MCF 10A (cell line): ENCODE measurements at regions not wholly inside any gene's neighbourhood (a gene's known extent, or its start where the extent isn't known, plus 50 kb on each side); places are given as distances from the start of the nearest gene placed in this dataset.
"Not testable (repeated sequence)": the region's sequence is repeated elsewhere in the genome, so short reads cannot be mapped to it uniquely, and the experiment has no call there.

Experiments used
- BruUV-seq: library from RNA; stranded (reverse); fragments of 400-500 nt; replicated peaks from 2 replicates; lab custom pipeline; 2021; lab: Mats Ljungman, UMichigan
- CTCF ChIA-PET: fragments of 300-600 bp; sonication (Branson Sonifier 250); formaldehyde crosslinking; extraction: SDS; loops from one replicate; lab custom pipeline; 2021; ENCODE audit warnings: antibody characterized with exemption, inconsistent platforms; lab: Yijun Ruan, JAX
- POLR2A ChIA-PET: fragments of 300-600, 350-650 bp; sonication (Branson Sonifier 250); formaldehyde crosslinking; extraction: SDS; loops from one replicate; lab custom pipeline; 2020; ENCODE audit warnings: antibody characterized with exemption, inconsistent platforms; lab: Yijun Ruan, JAX
- DNase-seq: peaks from one replicate; pipeline ENCODE4 v3.0.0-alpha.2; 2018; ENCODE audit not compliant: unreplicated experiment
- H3K27ac Mint-ChIP-seq: one replicate; pipeline ENCODE4 v1.8.0; 2022; ENCODE audit warnings: mild to moderate bottlenecking, low read depth, mixed read lengths; ENCODE audit not compliant: unreplicated experiment
- H3K27me3 Mint-ChIP-seq: one replicate; pipeline ENCODE4 v1.8.0; 2022; ENCODE audit warnings: mixed read lengths; ENCODE audit not compliant: insufficient read depth, unreplicated experiment
- H3K36me3 Mint-ChIP-seq: one replicate; pipeline ENCODE4 v1.8.0; 2022; ENCODE audit warnings: mild to moderate bottlenecking, moderate library complexity, mixed read lengths; ENCODE audit not compliant: insufficient read depth, unreplicated experiment
- H3K4me1 Mint-ChIP-seq: one replicate; pipeline ENCODE4 v1.8.0; 2022; ENCODE audit warnings: mixed read lengths; ENCODE audit not compliant: insufficient read depth, unreplicated experiment
- H3K4me3 Mint-ChIP-seq: one replicate; pipeline ENCODE4 v1.8.0; 2022; ENCODE audit warnings: mild to moderate bottlenecking, moderate library complexity, mixed read lengths; ENCODE audit not compliant: unreplicated experiment
- H3K9me3 Mint-ChIP-seq: one replicate; pipeline ENCODE4 v1.8.0; 2022; ENCODE audit warnings: mixed read lengths; ENCODE audit not compliant: unreplicated experiment
- intact Hi-C: fragments of 100-400 bp; cut with micrococcal nuclease; formaldehyde crosslinking; loops from 2 replicates; pipeline ENCODE4 v1.14.1; 2022
- TF ChIP-seq, protein P1 (sequence below): fragments of 200-600 bp; IDR thresholded peaks from one replicate; pipeline ENCODE4 v1.8.0; 2022; ENCODE audit warnings: antibody characterized with exemption, mild to moderate bottlenecking; ENCODE audit not compliant: unreplicated experiment

DNA sequence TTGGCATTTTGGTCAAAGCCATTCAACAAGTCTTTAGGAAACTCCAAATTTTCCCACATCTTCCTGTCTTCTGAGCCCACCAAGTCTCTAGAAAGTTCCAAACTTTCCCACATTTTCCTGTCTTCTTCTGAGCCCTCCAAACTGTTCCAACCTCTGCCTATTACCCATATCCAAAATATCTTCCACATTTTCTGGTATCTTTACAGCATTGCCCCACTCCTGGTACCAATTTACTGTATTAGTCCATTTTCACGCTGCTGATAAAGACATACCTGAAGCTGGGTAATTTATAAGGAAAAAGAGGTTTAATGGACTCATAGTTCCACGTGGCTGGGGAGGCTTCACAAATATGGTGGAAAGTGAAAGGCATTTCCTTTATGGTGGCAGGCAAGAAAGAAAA, 56.1 kb upstream of the GABRA3 start:
- POLR2A ChIA-PET, BruUV-seq, H3K9me3 Mint-ChIP-seq: not testable (repeated sequence)

DNA sequence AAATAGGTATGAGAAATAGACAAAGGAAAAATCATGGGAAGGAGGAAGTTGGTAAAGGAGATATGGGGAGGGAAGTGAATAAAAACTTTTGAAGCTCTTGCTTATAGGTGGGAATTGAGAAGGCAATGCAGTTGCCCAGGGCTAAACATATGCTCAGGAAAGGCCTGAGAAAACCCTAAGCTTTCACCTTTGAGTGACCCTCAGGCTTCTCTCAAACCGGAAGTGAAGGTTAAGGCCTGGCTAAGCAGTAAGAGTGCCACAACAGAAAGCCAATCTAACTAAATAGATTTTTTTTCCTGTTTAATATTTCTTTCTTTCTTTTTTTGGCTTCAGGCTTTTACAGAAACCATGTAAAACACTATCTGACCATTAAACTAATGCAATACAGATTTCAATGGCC, 69.5 kb upstream of the GABRA3 start:
- Mint-ChIP-seq H3K9me3 (peaks cover 25% of the 10 kb centered on the region), H3K4me1 (no peaks in the 10 kb centered on the region), H3K36me3 (no peaks in the 10 kb centered on the region), H3K4me3 (no peak overlapping the region), H3K27ac (no peak overlapping the region), H3K27me3 (no peaks in the 10 kb centered on the region)
- TF ChIP-seq, protein P1, sequence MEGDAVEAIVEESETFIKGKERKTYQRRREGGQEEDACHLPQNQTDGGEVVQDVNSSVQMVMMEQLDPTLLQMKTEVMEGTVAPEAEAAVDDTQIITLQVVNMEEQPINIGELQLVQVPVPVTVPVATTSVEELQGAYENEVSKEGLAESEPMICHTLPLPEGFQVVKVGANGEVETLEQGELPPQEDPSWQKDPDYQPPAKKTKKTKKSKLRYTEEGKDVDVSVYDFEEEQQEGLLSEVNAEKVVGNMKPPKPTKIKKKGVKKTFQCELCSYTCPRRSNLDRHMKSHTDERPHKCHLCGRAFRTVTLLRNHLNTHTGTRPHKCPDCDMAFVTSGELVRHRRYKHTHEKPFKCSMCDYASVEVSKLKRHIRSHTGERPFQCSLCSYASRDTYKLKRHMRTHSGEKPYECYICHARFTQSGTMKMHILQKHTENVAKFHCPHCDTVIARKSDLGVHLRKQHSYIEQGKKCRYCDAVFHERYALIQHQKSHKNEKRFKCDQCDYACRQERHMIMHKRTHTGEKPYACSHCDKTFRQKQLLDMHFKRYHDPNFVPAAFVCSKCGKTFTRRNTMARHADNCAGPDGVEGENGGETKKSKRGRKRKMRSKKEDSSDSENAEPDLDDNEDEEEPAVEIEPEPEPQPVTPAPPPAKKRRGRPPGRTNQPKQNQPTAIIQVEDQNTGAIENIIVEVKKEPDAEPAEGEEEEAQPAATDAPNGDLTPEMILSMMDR, result no peak
- DNase-seq, result no peak
- ChIA-PET CTCF (no interaction called here), POLR2A (no interaction called here)
- intact Hi-C loops, result no loop called here
- no TSS peak for BruUV-seq

More for the DNA sequence above, 56.1 kb upstream of the GABRA3 start:
- DNase-seq, H3K27ac Mint-ChIP-seq, H3K27me3 Mint-ChIP-seq, intact Hi-C loops, H3K4me3 Mint-ChIP-seq, H3K4me1 Mint-ChIP-seq, H3K36me3 Mint-ChIP-seq: not testable (repeated sequence)
- CTCF ChIA-PET, result interaction anchor here (0.6 kb wide), 1 partner anchor 166 kb away, joined by 3 read pairs; no protein-coding TSS in a partner anchor

DNA sequence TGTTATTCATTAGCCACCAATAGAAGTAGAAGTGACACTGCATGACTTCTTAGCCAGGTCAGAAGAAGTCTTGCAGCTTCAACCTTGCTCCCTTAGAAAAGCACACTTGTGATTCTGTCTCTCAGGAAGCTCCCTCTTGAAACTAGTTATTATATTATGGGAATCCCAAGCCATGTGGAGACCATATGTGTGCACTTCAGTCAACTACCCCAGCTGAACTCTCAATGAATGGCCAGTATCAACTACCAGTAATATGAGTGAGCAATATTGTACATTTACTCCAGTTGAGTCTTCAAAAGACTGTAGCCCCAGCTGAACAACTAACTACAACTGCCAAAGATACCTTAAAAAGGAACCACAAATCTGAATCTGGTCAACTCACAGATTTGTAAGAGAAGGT, 77.1 kb upstream of the GABRA3 start:
- Mint-ChIP-seq H3K27ac (no peak overlapping the region), H3K4me3 (no peak overlapping the region), H3K4me1 (no peaks in the 10 kb centered on the region), H3K9me3 (peaks cover 29% of the 10 kb centered on the region), H3K36me3 (no peaks in the 10 kb centered on the region), H3K27me3 (no peaks in the 10 kb centered on the region)
- POLR2A ChIA-PET, result no interaction called here
- TF ChIP-seq, protein P1, result no peak
- intact Hi-C loops, result no loop called here
- CTCF ChIA-PET, result no interaction called here
- no TSS peak for BruUV-seq
- no peak for DNase-seq

DNA sequence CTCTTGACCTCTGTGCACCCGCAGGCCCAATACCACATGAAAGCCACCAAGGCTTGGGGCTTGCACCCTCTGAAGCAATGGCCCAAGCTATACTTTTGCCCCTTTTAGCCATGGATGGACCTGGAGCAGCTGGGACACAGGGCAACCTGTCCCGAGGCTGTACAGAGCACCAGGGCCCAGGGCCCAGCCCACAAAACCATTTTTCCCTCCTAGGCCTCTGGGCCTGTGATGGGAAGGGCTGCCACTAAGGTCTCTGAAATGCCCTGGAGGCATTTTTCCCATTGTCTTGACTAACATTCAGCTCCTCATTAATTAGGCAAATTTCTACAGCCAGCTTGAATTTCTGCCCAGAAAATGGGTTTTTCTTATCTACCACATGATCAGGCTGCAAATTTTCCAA, 79.9 kb upstream of the GABRA3 start:
- intact Hi-C loops, result no loop called here
- CTCF ChIA-PET, result no interaction called here

More for the DNA sequence above, 79.9 kb upstream of the GABRA3 start:
- no peaks in the 10 kb centered on the region for H3K27me3 Mint-ChIP-seq
- no peak for DNase-seq
- POLR2A ChIA-PET, result no interaction called here
- no peaks in the 10 kb centered on the region for H3K4me1 Mint-ChIP-seq
- TF ChIP-seq, protein P1, result no peak
- H3K4me3 Mint-ChIP-seq, result no peak overlapping the region
- no peaks in the 10 kb centered on the region for H3K36me3 Mint-ChIP-seq
- H3K27ac Mint-ChIP-seq, result no peak overlapping the region
- BruUV-seq, result no TSS peak
- peaks cover 30% of the 10 kb centered on the region for H3K9me3 Mint-ChIP-seq
